Vagina (tissue), 2 donors: ENCODE measurements at regions not wholly inside any gene's neighbourhood (a gene's known extent, or its start where the extent isn't known, plus 50 kb on each side); places are given as distances from the start of the nearest gene placed in this dataset.

ENCODE experiments used
- DNase-seq, 2 donors: peaks; one replicate each; pipeline ENCODE4 v3.0.0-alpha.2; 2017; ENCODE audit errors: extremely low spot score in 2 of 2
- H3K27ac ChIP-seq: fragments of 200-600 bp; sonication (generic); one replicate; pipeline ENCODE4 v1.5.1; 2019
- H3K27me3 ChIP-seq: fragments of 200-600 bp; sonication (generic); one replicate; pipeline ENCODE4 v1.5.1; 2019
- H3K36me3 ChIP-seq, 2 donors: fragments of 200-600 bp; sonication (generic); one replicate each; pipeline ENCODE4 v1.5.1; 2017 to 2019
- H3K4me1 ChIP-seq: fragments of 200-600 bp; sonication (generic); one replicate; pipeline ENCODE4 v1.5.1; 2019
- H3K4me3 ChIP-seq, 2 donors: fragments of 200-600 bp; sonication (generic); 1 replicate in 1 of 2; 2 replicates in 1 of 2; pipeline ENCODE4 v1.5.1; 2016 to 2019
- H3K9me3 ChIP-seq: fragments of 200-600 bp; sonication (generic); one replicate; pipeline ENCODE4 v1.5.1; 2019
- CTCF ChIP-seq, 3 experiments: fragments of 450-650 bp in 2 of 3; fragments of 200-600 bp in 1 of 3; sonication (generic) in 1 of 3; IDR thresholded peaks; one replicate each; pipeline ENCODE4 v1.5.1; 2017 to 2019; ENCODE audit warnings: antibody characterized with exemption in 3 of 3, mild to moderate bottlenecking in 2 of 3, moderate library complexity in 2 of 3
- POLR2A ChIP-seq, 2 donors: fragments of 450-650 bp; IDR thresholded peaks; one replicate each; pipeline ENCODE4 v1.6.1; 2017; ENCODE audit warnings: antibody characterized with exemption in 2 of 2, mild to moderate bottlenecking in 2 of 2, moderate library complexity in 2 of 2
- POLR2AphosphoS5 ChIP-seq, 2 donors: sonication (generic); formaldehyde crosslinking; IDR thresholded peaks; one replicate each; pipeline ENCODE4 v1.9.0; 2017; ENCODE audit warnings: antibody characterized with exemption in 2 of 2, mild to moderate bottlenecking in 2 of 2, low read depth in 1 of 2; ENCODE audit not compliant: insufficient read depth in 1 of 2
- intact Hi-C: fragments of 100-400 bp; cut with DNase I; formaldehyde crosslinking; loops from one replicate; pipeline ENCODE4 v1.15.1; 2023

- Histone ChIP-seq H3K4me1 (peaks cover 9% of the 10 kb centered on the region), H3K27me3 (no peaks in the 10 kb centered on the region), H3K4me3 (no peak overlapping the region), H3K9me3 (no peaks in the 10 kb centered on the region), H3K27ac (no peak overlapping the region), H3K36me3 (no peaks in the 10 kb centered on the region)
- no peak for DNase-seq
- TF ChIP-seq POLR2AphosphoS5 (IDR thresholded peaks at IDR 0.05; ENCODE audit: insufficient read depth in 1 of 2, low read depth in 1 of 2) (no peak), POLR2A (IDR thresholded peaks at IDR 0.05) (no peak), CTCF (IDR thresholded peaks at IDR 0.05) (no peak)
- intact Hi-C loops, result loop anchor here (10.0 kb wide), 1 partner anchor 510 kb away; no protein-coding TSS in a partner anchor
Observed at GRCh38 chr6:55954436-55954835, 79.0 kb upstream of the BMP5 start.

- intact Hi-C loops, result loop anchor here (10.0 kb wide), 1 partner anchor 509 kb away; no protein-coding TSS in a partner anchor
- Histone ChIP-seq H3K4me1 (peaks cover 3% of the 10 kb centered on the region), H3K4me3 (no peak overlapping the region)
Observed at GRCh38 chr6:55953335-55953734, 77.9 kb upstream of the BMP5 start.

GRCh38 chr6:55950071-55950814 lies 74.9 kb upstream of the BMP5 start:
- TF ChIP-seq POLR2AphosphoS5 (IDR thresholded peaks at IDR 0.05; ENCODE audit: insufficient read depth in 1 of 2, low read depth in 1 of 2) (no peak), CTCF (IDR thresholded peaks at IDR 0.05) (no peak), POLR2A (IDR thresholded peaks at IDR 0.05) (no peak)
- Histone ChIP-seq H3K27me3 (no peaks in the 10 kb centered on the region), H3K36me3 (no peaks in the 10 kb centered on the region), H3K9me3 (no peaks in the 10 kb centered on the region), H3K27ac (no peak overlapping the region), H3K4me3 (no peak overlapping the region), H3K4me1 (no peaks in the 10 kb centered on the region)
- intact Hi-C loops, result loop anchor here (10.0 kb wide), 1 partner anchor 505 kb away; no protein-coding TSS in a partner anchor
- DNase-seq, result no peak

More at GRCh38 chr6:55953335-55953734, 77.9 kb upstream of the BMP5 start:
- TF ChIP-seq POLR2AphosphoS5 (IDR thresholded peaks at IDR 0.05; ENCODE audit: insufficient read depth in 1 of 2, low read depth in 1 of 2), result no peak
- peak in 2 of 3 experiments; percentile 34 to 51 for TF ChIP-seq CTCF (IDR thresholded peaks at IDR 0.05)
- no peak for TF ChIP-seq POLR2A (IDR thresholded peaks at IDR 0.05)
- DNase-seq, result no peak
- no peaks in the 10 kb centered on the region for H3K36me3 ChIP-seq
- H3K27me3 ChIP-seq, result no peaks in the 10 kb centered on the region
- H3K27ac ChIP-seq, result no peak overlapping the region
- no peaks in the 10 kb centered on the region for H3K9me3 ChIP-seq

- intact Hi-C loops, result no loop called here
- TF ChIP-seq POLR2AphosphoS5 (IDR thresholded peaks at IDR 0.05; ENCODE audit: insufficient read depth in 1 of 2, low read depth in 1 of 2) (no peak), POLR2A (IDR thresholded peaks at IDR 0.05) (no peak), CTCF (IDR thresholded peaks at IDR 0.05) (no peak)
- H3K4me3 ChIP-seq, result no peak overlapping the region
Observed at GRCh38 chr6:55943329-55943728, 67.9 kb upstream of the BMP5 start.

GRCh38 chr6:55941702-55942101 lies 66.3 kb upstream of the BMP5 start:
- H3K36me3 ChIP-seq, result no peaks in the 10 kb centered on the region
- TF ChIP-seq CTCF (IDR thresholded peaks at IDR 0.05), result no peak
- no peak for TF ChIP-seq POLR2AphosphoS5 (IDR thresholded peaks at IDR 0.05; ENCODE audit: insufficient read depth in 1 of 2, low read depth in 1 of 2)
- no peak for TF ChIP-seq POLR2A (IDR thresholded peaks at IDR 0.05)
- no peak overlapping the region for H3K27ac ChIP-seq
- H3K4me3 ChIP-seq, result no peak overlapping the region
- no peaks in the 10 kb centered on the region for H3K4me1 ChIP-seq
- DNase-seq, result no peak
- no peaks in the 10 kb centered on the region for H3K27me3 ChIP-seq
- intact Hi-C loops, result no loop called here
- no peaks in the 10 kb centered on the region for H3K9me3 ChIP-seq

More at GRCh38 chr6:55943329-55943728, 67.9 kb upstream of the BMP5 start:
- Histone ChIP-seq H3K4me1 (no peaks in the 10 kb centered on the region), H3K9me3 (no peaks in the 10 kb centered on the region), H3K27me3 (no peaks in the 10 kb centered on the region), H3K27ac (no peak overlapping the region), H3K36me3 (no peaks in the 10 kb centered on the region)
- no peak for DNase-seq
